K562 (cell line): ENCODE measurements at regions not wholly inside any gene's neighbourhood (a gene's known extent, or its start where the extent isn't known, plus 50 kb on each side); places are given as distances from the start of the nearest gene placed in this dataset.

Experiments
- ATAC-seq: fragments of 200-7000 bp; cut with Tn5 transposase; 3 replicates; pipeline ENCODE4 v1.9.1; 2020; ENCODE audit warnings: moderate library complexity
- BruUV-seq: library from RNA; stranded (reverse); fragments of 400-500 nt; replicated peaks from 2 replicates; lab custom pipeline; 2021; lab: Mats Ljungman, UMichigan
- CTCF ChIA-PET: fragments of 300-600 bp; formaldehyde crosslinking; extraction: SDS; loops from one replicate; lab custom pipeline; 2021; ENCODE audit warnings: low intra/inter-chr PET ratio; lab: Yijun Ruan, JAX
- POLR2A ChIA-PET: fragments of 300-600, 350-650 bp; sonication (Branson Sonifier 250); formaldehyde crosslinking; extraction: SDS; loops from one replicate; lab custom pipeline; 2021; ENCODE audit warnings: antibody characterized with exemption, inconsistent platforms; lab: Yijun Ruan, JAX
- DNase-seq, 4 experiments: peaks; one replicate each; pipeline versions ENCODE4 v3.0.0 to v3.0.0-alpha.2; 2011 to 2018; ENCODE audit warnings: low spot score in 3 of 4, mixed read lengths in 3 of 4; ENCODE audit errors: extremely low read depth in 1 of 4
- FAIRE-seq: peaks from 2 replicates; lab custom pipeline; 2011; peaks lifted over from hg19 to GRCh38; lab: Jason Lieb, UNC
- H2AFZ ChIP-seq: 2 replicates; pipeline ENCODE4 v1.6.0; 2011; ENCODE audit warnings: low read depth, low read length, control low read depth, inconsistent platforms
- H3K27ac ChIP-seq: fragments of 200-600 bp; 3 replicates; pipeline ENCODE4 v1.8.0; 2011; ENCODE audit warnings: low read depth, mild to moderate bottlenecking, control low read depth, inconsistent platforms, low read length, moderate library complexity, mixed read lengths; ENCODE audit errors: extremely low read depth
- H3K27me3 ChIP-seq, 2 experiments: fragments of 300-600 bp in 1 of 2; 2 replicates in 1 of 2; 3 replicates in 1 of 2; pipeline versions ENCODE4 v1.6.0 to v1.8.0; 2011; ENCODE audit warnings: inconsistent platforms in 2 of 2, low read length in 2 of 2, mild to moderate bottlenecking in 1 of 2, mixed read lengths in 1 of 2, moderate library complexity in 1 of 2; ENCODE audit not compliant: control insufficient read depth in 2 of 2, insufficient read depth in 2 of 2
- H3K36me3 ChIP-seq: fragments of 300-600 bp; 3 replicates; pipeline ENCODE4 v1.8.0; 2011; ENCODE audit warnings: mild to moderate bottlenecking, low read length, inconsistent platforms; ENCODE audit not compliant: control insufficient read depth, insufficient read depth
- H3K4me1 ChIP-seq, 2 experiments: fragments of 200-600 bp in 1 of 2; replicated peaks in 1 of 2; 2 replicates in 1 of 2; 3 replicates in 1 of 2; pipeline versions ENCODE4 v1.5.1 to v1.8.0; 2011; ENCODE audit warnings: inconsistent platforms in 2 of 2, low read length in 2 of 2, mild to moderate bottlenecking in 1 of 2, mixed read lengths in 1 of 2, moderate library complexity in 1 of 2; ENCODE audit not compliant: control insufficient read depth in 2 of 2, insufficient read depth in 2 of 2
- H3K4me2 ChIP-seq: 2 replicates; pipeline ENCODE4 v1.6.1; 2011; ENCODE audit warnings: low read length, control low read depth, inconsistent platforms, mixed read lengths; ENCODE audit not compliant: insufficient read depth
- H3K4me3 ChIP-seq: fragments of 200-600 bp; sonication (generic), shearing (Covaris generic); 2 replicates; pipeline ENCODE4 v1.5.1; 2016; ENCODE audit warnings: control low read depth, inconsistent platforms
- H3K79me2 ChIP-seq: fragments of 200-600 bp; 3 replicates; pipeline ENCODE4 v1.8.0; 2011; ENCODE audit warnings: low read length, inconsistent platforms; ENCODE audit not compliant: control insufficient read depth, insufficient read depth
- H3K9ac ChIP-seq, 2 experiments: 2 replicates each; pipeline versions ENCODE4 v1.6.0 to v1.6.1; 2011; ENCODE audit warnings: low read depth in 2 of 2, low read length in 2 of 2, control low read depth in 1 of 2, inconsistent platforms in 1 of 2, mild to moderate bottlenecking in 1 of 2, mixed read lengths in 1 of 2; ENCODE audit not compliant: insufficient read depth in 1 of 2
- H3K9me1 ChIP-seq: one replicate; pipeline ENCODE4 v1.6.0; 2011; ENCODE audit warnings: inconsistent platforms, mild to moderate bottlenecking, low read length, moderate library complexity; ENCODE audit not compliant: control insufficient read depth, insufficient read depth
- H3K9me3 ChIP-seq: replicated peaks from 2 replicates; pipeline ENCODE4 v1.5.1; 2011; ENCODE audit warnings: low read depth, low read length, inconsistent platforms; ENCODE audit not compliant: control insufficient read depth, insufficient read depth
- H4K20me1 ChIP-seq: replicated peaks from 2 replicates; pipeline ENCODE4 v1.6.1; 2011; ENCODE audit warnings: low read length, inconsistent platforms, mixed read lengths; ENCODE audit not compliant: control insufficient read depth, insufficient read depth
- ATF3 ChIP-seq, 2 experiments: fragments of 450-650 bp in 1 of 2; sonication (generic) in 1 of 2; formaldehyde crosslinking in 1 of 2; IDR thresholded peaks in 1 of 2; conservative IDR thresholded peaks in 1 of 2; 2 replicates each; pipeline versions ENCODE4 v1.6.1 to v1.8.1; 2016 to 2023; ENCODE audit warnings: mild to moderate bottlenecking in 2 of 2, moderate library complexity in 2 of 2, inconsistent platforms in 1 of 2, missing genetic modification reagents in 1 of 2
- CBX8 ChIP-seq: fragments of 200-600 bp; sonication (generic); IDR thresholded peaks from 2 replicates; pipeline ENCODE4 v1.6.1; 2012; ENCODE audit warnings: borderline replicate concordance, mixed run types, low read depth, mild to moderate bottlenecking, moderate library complexity, mixed read lengths, low read length, control low read depth, inconsistent platforms; ENCODE audit not compliant: poor library complexity, severe bottlenecking; ENCODE audit errors: extremely low read depth
- EZH2 ChIP-seq: IDR thresholded peaks from 2 replicates; pipeline ENCODE4 v1.6.1; 2012; ENCODE audit warnings: low read depth, mild to moderate bottlenecking, inconsistent platforms, low read length, borderline replicate concordance
- FOXA3 ChIP-seq, 2 experiments: fragments of 450-650 bp in 1 of 2; sonication (generic) in 1 of 2; formaldehyde crosslinking; IDR thresholded peaks in 1 of 2; conservative IDR thresholded peaks in 1 of 2; 2 replicates each; pipeline versions ENCODE4 v1.4.0 to v1.8.0; 2020 to 2022; ENCODE audit warnings: mild to moderate bottlenecking in 2 of 2, missing genetic modification reagents in 1 of 2
- GTF2B ChIP-seq: IDR thresholded peaks from 2 replicates; pipeline ENCODE4 v1.6.1; 2011; ENCODE audit not compliant: insufficient read length; ENCODE audit errors: extremely low read depth
- MYNN ChIP-seq, 2 experiments: sonication (generic); formaldehyde crosslinking in 1 of 2; IDR thresholded peaks; 2 replicates each; pipeline versions ENCODE4 v1.5.0 to v1.6.1; 2016 to 2020; ENCODE audit warnings: antibody characterized with exemption in 1 of 2, missing genetic modification reagents in 1 of 2
- PREB ChIP-seq: sonication (generic); formaldehyde crosslinking; IDR thresholded peaks from 2 replicates; pipeline ENCODE4 v1.8.1; 2023; ENCODE audit warnings: mild to moderate bottlenecking, missing genetic modification reagents
- RBBP5 ChIP-seq: fragments of 200-600 bp; sonication (generic); IDR thresholded peaks from 2 replicates; pipeline ENCODE4 v1.6.1; 2012; ENCODE audit warnings: borderline replicate concordance, mild to moderate bottlenecking, low read length, control low read depth, inconsistent platforms; ENCODE audit not compliant: insufficient read depth, poor library complexity, severe bottlenecking
- TAF1 ChIP-seq: IDR thresholded peaks from 2 replicates; pipeline ENCODE4 v1.6.1; 2011; ENCODE audit warnings: mild to moderate bottlenecking, low read length, moderate library complexity; ENCODE audit not compliant: insufficient read depth, control insufficient read depth, severe bottlenecking; ENCODE audit errors: extremely low read depth
- ZNF766 ChIP-seq: fragments of 200-800 bp; sonication (Bioruptor generic); conservative IDR thresholded peaks from 2 replicates; pipeline ENCODE4 v1.6.1; 2016; ENCODE audit warnings: missing genetic modification characterization, missing compliant biosample characterization
- in situ Hi-C: fragments of 300-500 bp; cut with MboI; formaldehyde crosslinking; loops from 4 replicates; pipeline ENCODE4 v1.15.0; 2018; ENCODE audit warnings: inconsistent platforms, mixed read lengths
- intact Hi-C: fragments of 100-400 bp; cut with micrococcal nuclease; formaldehyde crosslinking; loops from 2 replicates; pipeline ENCODE4 v1.14.2; 2022
- TF ChIP-seq, protein P1 (sequence below): fragments of 250-450 bp; sonication (Bioruptor Pico); IDR thresholded peaks from 2 replicates; pipeline ENCODE4 v1.5.0; 2022; ENCODE audit warnings: mild to moderate bottlenecking

DNA sequence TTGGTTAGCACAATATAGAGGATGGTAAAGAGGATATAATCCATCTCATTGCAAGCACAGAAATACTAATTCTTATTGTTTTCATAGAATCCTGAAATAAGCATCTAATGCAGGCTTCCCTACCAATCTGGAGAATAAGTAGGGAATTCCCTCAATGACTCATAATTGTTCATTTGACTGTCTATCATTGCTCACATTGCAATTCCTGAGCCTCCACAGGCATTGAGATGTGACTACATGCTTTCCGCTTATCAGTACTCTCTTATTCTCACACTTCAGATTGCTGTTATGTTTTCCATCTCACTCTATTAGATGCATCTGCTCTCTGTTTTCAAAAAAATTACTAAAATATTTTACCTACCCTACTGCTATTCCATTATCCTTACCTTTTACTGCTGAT is 216.2 kb upstream of the PRSS16 start (continued):
- TF ChIP-seq, protein P1, sequence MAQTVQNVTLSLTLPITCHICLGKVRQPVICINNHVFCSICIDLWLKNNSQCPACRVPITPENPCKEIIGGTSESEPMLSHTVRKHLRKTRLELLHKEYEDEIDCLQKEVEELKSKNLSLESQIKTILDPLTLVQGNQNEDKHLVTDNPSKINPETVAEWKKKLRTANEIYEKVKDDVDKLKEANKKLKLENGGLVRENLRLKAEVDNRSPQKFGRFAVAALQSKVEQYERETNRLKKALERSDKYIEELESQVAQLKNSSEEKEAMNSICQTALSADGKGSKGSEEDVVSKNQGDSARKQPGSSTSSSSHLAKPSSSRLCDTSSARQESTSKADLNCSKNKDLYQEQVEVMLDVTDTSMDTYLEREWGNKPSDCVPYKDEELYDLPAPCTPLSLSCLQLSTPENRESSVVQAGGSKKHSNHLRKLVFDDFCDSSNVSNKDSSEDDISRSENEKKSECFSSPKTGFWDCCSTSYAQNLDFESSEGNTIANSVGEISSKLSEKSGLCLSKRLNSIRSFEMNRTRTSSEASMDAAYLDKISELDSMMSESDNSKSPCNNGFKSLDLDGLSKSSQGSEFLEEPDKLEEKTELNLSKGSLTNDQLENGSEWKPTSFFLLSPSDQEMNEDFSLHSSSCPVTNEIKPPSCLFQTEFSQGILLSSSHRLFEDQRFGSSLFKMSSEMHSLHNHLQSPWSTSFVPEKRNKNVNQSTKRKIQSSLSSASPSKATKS (CRISPR knock-in tag), result no peak

GRCh38 chr6:27038498-27038897 is 209.0 kb upstream of the PRSS16 start:
- no peak for TF ChIP-seq CBX8
- no peak for TF ChIP-seq GTF2B
- TF ChIP-seq ZNF766 (CRISPR knock-in tag), result no peak
- TF ChIP-seq EZH2, result no peak
- no peak for TF ChIP-seq FOXA3 (CRISPR knock-in tag; conservative IDR thresholded peaks at IDR 0.05 in 1 of 2, IDR thresholded peaks at IDR 0.05 in 1 of 2)
- no peak for TF ChIP-seq RBBP5
- TF ChIP-seq MYNN (IDR thresholded peaks at IDR 0.05), result no peak
- no peak for TF ChIP-seq MYNN (CRISPR knock-in tag; IDR thresholded peaks at IDR 0.05)
- TF ChIP-seq TAF1, result no peak
- no peak for TF ChIP-seq ATF3 (IDR thresholded peaks at IDR 0.05)
- TF ChIP-seq ATF3 (CRISPR knock-in tag; conservative IDR thresholded peaks at IDR 0.05), result no peak
- TF ChIP-seq PREB (CRISPR knock-in tag), result no peak
- Histone ChIP-seq H3K4me3 (no peak overlapping the region), H3K9me1 (no peaks in the 10 kb centered on the region), H3K79me2 (no peaks in the 10 kb centered on the region), H3K27me3 (no peaks in the 10 kb centered on the region; a peak in 1 of 5 replicates), H4K20me1 (no peaks in the 10 kb centered on the region), H3K9ac (no peak overlapping the region), H3K4me1 (peaks cover 0 to 9% of the 10 kb centered on the region in 2 experiments; a peak in 3 of 5 replicates), H3K9me3 (no peaks in the 10 kb centered on the region), H3K4me2 (no peak overlapping the region), H3K36me3 (no peaks in the 10 kb centered on the region), H3K27ac (no peak overlapping the region), H2AFZ (no peak overlapping the region)
- no peak for DNase-seq
- ATAC-seq, result no peak
- in situ Hi-C loops (no loop called here), intact Hi-C loops (no loop called here)
- ChIA-PET POLR2A (interaction anchor here (0.8 to 1.1 kb wide), 2 partner anchors 16 to 36 kb away, joined by 3 to 4 read pairs; no protein-coding TSS in a partner anchor), CTCF (no interaction called here)
- no peak for FAIRE-seq
- no TSS peak for BruUV-seq
